Prostate gland (tissue), 2 donors: ENCODE measurements at regions not wholly inside any gene's neighbourhood (a gene's known extent, or its start where the extent isn't known, plus 50 kb on each side); places are given as distances from the start of the nearest gene placed in this dataset.

Experiments used
- POLR2A ChIP-seq: fragments of 450-650 bp; IDR thresholded peaks from one replicate; pipeline ENCODE4 v1.6.1; 2016; ENCODE audit warnings: antibody characterized with exemption, mild to moderate bottlenecking
- POLR2AphosphoS5 ChIP-seq: sonication (generic); formaldehyde crosslinking; IDR thresholded peaks from one replicate; pipeline ENCODE4 v1.6.1; 2017; ENCODE audit warnings: antibody characterized with exemption
- TF ChIP-seq, protein P1 (sequence below), 4 experiments: fragments of 200-600 bp in 2 of 4; fragments of 450-650 bp in 2 of 4; sonication (generic) in 2 of 4; IDR thresholded peaks; 1 replicate in 3 of 4; 2 replicates in 1 of 4; pipeline ENCODE4 v1.5.1; 2016 to 2019; ENCODE audit warnings: antibody characterized with exemption in 4 of 4, mild to moderate bottlenecking in 2 of 4, moderate library complexity in 2 of 4

DNA sequence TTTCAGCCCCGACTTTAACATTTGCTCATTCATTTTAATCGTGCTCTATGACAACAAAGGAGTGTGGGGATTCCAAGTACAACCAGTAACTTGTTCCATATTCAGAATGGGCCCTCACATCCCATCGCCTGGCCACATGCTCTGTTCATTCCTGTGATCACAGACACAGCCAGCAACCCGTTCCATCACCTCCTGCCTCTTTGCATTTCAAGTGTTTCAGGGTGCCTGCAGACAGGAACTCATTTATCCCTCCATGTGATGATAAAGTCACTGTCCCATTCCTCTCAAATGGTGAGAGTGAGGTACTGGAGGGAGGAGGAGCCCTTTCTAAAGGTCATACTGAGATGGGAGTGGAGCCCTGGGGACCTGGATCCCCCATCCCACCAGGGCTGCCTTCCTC lies 571.1 kb downstream of the MAT2B start:
- TF ChIP-seq, protein P1, sequence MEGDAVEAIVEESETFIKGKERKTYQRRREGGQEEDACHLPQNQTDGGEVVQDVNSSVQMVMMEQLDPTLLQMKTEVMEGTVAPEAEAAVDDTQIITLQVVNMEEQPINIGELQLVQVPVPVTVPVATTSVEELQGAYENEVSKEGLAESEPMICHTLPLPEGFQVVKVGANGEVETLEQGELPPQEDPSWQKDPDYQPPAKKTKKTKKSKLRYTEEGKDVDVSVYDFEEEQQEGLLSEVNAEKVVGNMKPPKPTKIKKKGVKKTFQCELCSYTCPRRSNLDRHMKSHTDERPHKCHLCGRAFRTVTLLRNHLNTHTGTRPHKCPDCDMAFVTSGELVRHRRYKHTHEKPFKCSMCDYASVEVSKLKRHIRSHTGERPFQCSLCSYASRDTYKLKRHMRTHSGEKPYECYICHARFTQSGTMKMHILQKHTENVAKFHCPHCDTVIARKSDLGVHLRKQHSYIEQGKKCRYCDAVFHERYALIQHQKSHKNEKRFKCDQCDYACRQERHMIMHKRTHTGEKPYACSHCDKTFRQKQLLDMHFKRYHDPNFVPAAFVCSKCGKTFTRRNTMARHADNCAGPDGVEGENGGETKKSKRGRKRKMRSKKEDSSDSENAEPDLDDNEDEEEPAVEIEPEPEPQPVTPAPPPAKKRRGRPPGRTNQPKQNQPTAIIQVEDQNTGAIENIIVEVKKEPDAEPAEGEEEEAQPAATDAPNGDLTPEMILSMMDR (IDR thresholded peaks at IDR 0.05), result no peak
- TF ChIP-seq POLR2AphosphoS5, result no peak
- no peak for TF ChIP-seq POLR2A
